IPS DF 4.7 (cell line): ENCODE measurements at regions not wholly inside any gene's neighbourhood (a gene's known extent, or its start where the extent isn't known, plus 50 kb on each side); places are given as distances from the start of the nearest gene placed in this dataset.
"Not testable (repeated sequence)": the region's sequence is repeated elsewhere in the genome, so short reads cannot be mapped to it uniquely, and the experiment has no call there.

Experiments
- DNase-seq: peaks from one replicate; pipeline ENCODE4 v3.0.0-alpha.2; 2013; ENCODE audit warnings: low spot score; ENCODE audit errors: extremely low read depth

GRCh38 chr9:2391509-2392132, 230.0 kb upstream of the VLDLR start:
- DNase-seq = not testable (repeated sequence)

- not testable (repeated sequence) for DNase-seq
Measured at GRCh38 chr9:2394087-2394741, 227.4 kb upstream of the VLDLR start.

GRCh38 chr9:2395814-2396612, 225.6 kb upstream of the VLDLR start:
- no peak for DNase-seq

GRCh38 chr9:2396622-2397285, 224.8 kb upstream of the VLDLR start:
- DNase-seq = no peak

GRCh38 chr9:2397875-2398274, 223.7 kb upstream of the VLDLR start:
- not testable (repeated sequence) for DNase-seq

- not testable (repeated sequence) for DNase-seq
Measured at GRCh38 chr9:2401746-2402145, 219.8 kb upstream of the VLDLR start.

GRCh38 chr9:2403701-2404100, 217.9 kb upstream of the VLDLR start:
- no peak for DNase-seq

GRCh38 chr9:2406252-2406651, 215.3 kb upstream of the VLDLR start:
- no peak for DNase-seq

- DNase-seq = no peak
Measured at GRCh38 chr9:2407450-2407849, 214.1 kb upstream of the VLDLR start.

GRCh38 chr9:2411459-2412215, 209.9 kb upstream of the VLDLR start:
- no peak for DNase-seq

- no peak for DNase-seq
Measured at GRCh38 chr9:2413160-2413805, 208.3 kb upstream of the VLDLR start.

GRCh38 chr9:2414465-2414864, 207.1 kb upstream of the VLDLR start:
- DNase-seq = no peak

GRCh38 chr9:2415326-2415725, 206.3 kb upstream of the VLDLR start:
- no peak for DNase-seq

- DNase-seq = no peak
Measured at GRCh38 chr9:2417730-2418129, 203.9 kb upstream of the VLDLR start.

GRCh38 chr9:2418619-2419018, 203.0 kb upstream of the VLDLR start:
- no peak for DNase-seq

GRCh38 chr9:2419347-2419746, 202.2 kb upstream of the VLDLR start:
- DNase-seq = no peak

GRCh38 chr9:2420543-2420942, 201.0 kb upstream of the VLDLR start:
- no peak for DNase-seq

- DNase-seq = no peak
Measured at GRCh38 chr9:2424619-2425033, 197.0 kb upstream of the VLDLR start.

GRCh38 chr9:2425676-2426075, 195.9 kb upstream of the VLDLR start:
- DNase-seq = no peak

GRCh38 chr9:2427120-2427891, 194.3 kb upstream of the VLDLR start:
- no peak for DNase-seq
